ENCODE measurements at regions not wholly inside any gene's neighbourhood (a gene's known extent, or its start where the extent isn't known, plus 50 kb on each side); places are given as distances from the start of the nearest gene placed in this dataset.

- H3K9me3 ChIP-seq (ENCODE audit: control insufficient read depth, insufficient read depth, low read depth, low read length), result no peaks in the 10 kb centered on the region
- no peak overlapping the region for H3K4me3 ChIP-seq (ENCODE audit: low read depth, low read length)
- TF ChIP-seq GLI2 (tag by site-specific recombination; IDR thresholded peaks at IDR 0.05; ENCODE audit: borderline replicate concordance, low read depth), result no peak
- TF ChIP-seq ZSCAN16 (tag by site-specific recombination; IDR thresholded peaks at IDR 0.05), result no peak
- no peak for TF ChIP-seq ZNF596 (tag by site-specific recombination; IDR thresholded peaks at IDR 0.05)
- TF ChIP-seq ZNF624 (tag by site-specific recombination; IDR thresholded peaks at IDR 0.05), result no peak
- no peak for TF ChIP-seq ZNF514 (tag by site-specific recombination; IDR thresholded peaks at IDR 0.05)
- TF ChIP-seq ZBTB26 (tag by site-specific recombination; optimal IDR thresholded peaks at IDR 0.05), result no peak
- TF ChIP-seq REST (tag by site-specific recombination; IDR thresholded peaks at IDR 0.05), result no peak
- TF ChIP-seq ZNF132 (tag by site-specific recombination; IDR thresholded peaks at IDR 0.05; ENCODE audit: borderline replicate concordance), result no peak
- no peak for TF ChIP-seq ZNF670 (tag by site-specific recombination; IDR thresholded peaks at IDR 0.05; ENCODE audit: low read depth)
- TF ChIP-seq ZNF302 (tag by site-specific recombination; IDR thresholded peaks at IDR 0.05; ENCODE audit: low read depth), result no peak
- TF ChIP-seq, protein P1, sequence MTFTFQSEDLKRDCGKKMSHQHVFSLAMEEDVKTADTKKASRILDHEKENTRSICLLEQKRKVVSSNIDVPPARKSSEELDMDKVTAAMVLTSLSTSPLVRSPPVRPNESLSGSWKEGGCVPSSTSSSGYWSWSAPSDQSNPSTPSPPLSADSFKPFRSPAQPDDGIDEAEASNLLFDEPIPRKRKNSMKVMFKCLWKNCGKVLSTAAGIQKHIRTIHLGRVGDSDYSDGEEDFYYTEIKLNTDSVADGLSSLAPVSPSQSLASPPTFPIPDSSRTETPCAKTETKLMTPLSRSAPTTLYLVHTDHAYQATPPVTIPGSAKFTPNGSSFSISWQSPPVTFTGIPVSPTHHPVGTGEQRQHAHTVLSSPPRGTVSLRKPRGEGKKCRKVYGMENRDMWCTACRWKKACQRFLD (tag by site-specific recombination; IDR thresholded peaks at IDR 0.05), result no peak
- no peak for TF ChIP-seq ZNF221 (tag by site-specific recombination; IDR thresholded peaks at IDR 0.05; ENCODE audit: borderline replicate concordance)
- no peak for TF ChIP-seq ZNF239 (tag by site-specific recombination; IDR thresholded peaks at IDR 0.05)
- TF ChIP-seq IKZF3 (tag by site-specific recombination; IDR thresholded peaks at IDR 0.05), result no peak
- TF ChIP-seq ZNF2 (tag by site-specific recombination; IDR thresholded peaks at IDR 0.05), result no peak
- TF ChIP-seq TRIM28 (IDR thresholded peaks at IDR 0.05; ENCODE audit: borderline replicate concordance, low read length), result no peak
- no peak for TF ChIP-seq ZNF521 (tag by site-specific recombination; IDR thresholded peaks at IDR 0.05)
- CTCF ChIA-PET, result no interaction called here
- no peak overlapping the region for H3K27ac ChIP-seq (ENCODE audit: extremely low read depth, low read depth, low read length)
- H3K36me3 ChIP-seq (ENCODE audit: control insufficient read depth in 2 of 2, insufficient read depth in 1 of 2, low read length in 2 of 2), result no peaks in the 10 kb centered on the region
- no peaks in the 10 kb centered on the region for H3K4me1 ChIP-seq (ENCODE audit: control insufficient read depth, insufficient read depth, low read length)
- POLR2A ChIA-PET, result no interaction called here
Measured at GRCh38 chr4:108428923-108429322, 191.5 kb upstream of the RPL34 start.

DNA sequence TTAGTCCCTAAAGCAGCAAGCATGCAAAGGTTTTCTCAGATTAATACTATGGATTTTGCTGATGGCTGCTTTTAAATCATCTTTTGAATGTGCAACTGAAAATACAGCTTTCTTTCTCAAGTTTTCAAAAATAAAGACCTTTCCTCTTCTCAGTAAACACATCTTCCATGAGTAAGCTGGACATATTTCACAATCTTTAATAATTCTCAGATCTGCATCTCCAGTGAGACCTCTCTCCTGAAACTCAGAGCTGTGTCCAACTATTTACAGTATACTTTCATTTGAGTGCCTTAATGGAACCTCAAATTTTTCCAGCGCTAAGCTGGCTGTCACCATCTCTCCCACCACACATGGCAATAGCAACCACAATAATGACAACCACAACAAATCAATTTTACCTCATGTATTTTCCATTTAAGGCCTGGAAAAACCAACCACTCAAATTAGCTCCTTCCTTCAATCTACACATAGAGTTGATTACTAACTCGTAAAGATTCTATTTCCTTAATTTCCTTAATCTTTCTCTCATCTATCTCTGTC, 192.4 kb upstream of the RPL34 start:
- POLR2A ChIA-PET, result no interaction called here
- Histone ChIP-seq H3K36me3 (ENCODE audit: control insufficient read depth in 2 of 2, insufficient read depth in 1 of 2, low read length in 2 of 2) (no peaks in the 10 kb centered on the region), H3K4me3 (ENCODE audit: low read depth, low read length) (no peak overlapping the region), H3K4me1 (ENCODE audit: control insufficient read depth, insufficient read depth, low read length) (no peaks in the 10 kb centered on the region), H3K27ac (ENCODE audit: extremely low read depth, low read depth, low read length) (no peak overlapping the region), H3K9me3 (ENCODE audit: control insufficient read depth, insufficient read depth, low read depth, low read length) (no peaks in the 10 kb centered on the region)
- CTCF ChIA-PET, result no interaction called here
- TF ChIP-seq ZNF169 (tag by site-specific recombination; IDR thresholded peaks at IDR 0.05) (no peak), ZNF623 (tag by site-specific recombination; IDR thresholded peaks at IDR 0.05) (no peak), ZNF362 (tag by site-specific recombination; IDR thresholded peaks at IDR 0.05) (no peak), MYNN (tag by site-specific recombination; IDR thresholded peaks at IDR 0.05; ENCODE audit: borderline replicate concordance) (no peak), ZNF174 (tag by site-specific recombination; IDR thresholded peaks at IDR 0.05) (no peak), ZNF843 (tag by site-specific recombination; IDR thresholded peaks at IDR 0.05) (no peak), ZNF510 (tag by site-specific recombination; IDR thresholded peaks at IDR 0.05; ENCODE audit: insufficient replicate concordance) (no peak), ZNF837 (tag by site-specific recombination; IDR thresholded peaks at IDR 0.05) (no peak), ZNF76 (tag by site-specific recombination; IDR thresholded peaks at IDR 0.05; ENCODE audit: borderline replicate concordance, low read depth) (no peak), ZNF239 (tag by site-specific recombination; IDR thresholded peaks at IDR 0.05) (no peak), SP2 (tag by site-specific recombination; IDR thresholded peaks at IDR 0.05) (no peak)
- TF ChIP-seq, protein P1 (tag by site-specific recombination; IDR thresholded peaks at IDR 0.05), result no peak
